HEK293 (cell line): ENCODE measurements at regions not wholly inside any gene's neighbourhood (a gene's known extent, or its start where the extent isn't known, plus 50 kb on each side); places are given as distances from the start of the nearest gene placed in this dataset.
"Not testable (repeated sequence)": the region's sequence is repeated elsewhere in the genome, so short reads cannot be mapped to it uniquely, and the experiment has no call there.

Source experiments
- CTCF ChIA-PET: fragments of 350-600 bp; formaldehyde crosslinking; extraction: SDS; loops from one replicate; lab custom pipeline; 2021; ENCODE audit warnings: antibody characterized with exemption; lab: Yijun Ruan, JAX
- POLR2A ChIA-PET: fragments of 300-600 bp; formaldehyde crosslinking; extraction: SDS; loops from one replicate; lab custom pipeline; 2020; ENCODE audit warnings: antibody characterized with exemption, inconsistent platforms; lab: Yijun Ruan, JAX
- H3K27ac ChIP-seq: fragments of 200-500 bp; sonication (Bioruptor generic); 2 replicates; pipeline ENCODE4 v1.5.1; 2014; ENCODE audit warnings: low read depth, low read length, control low read depth, inconsistent platforms; ENCODE audit errors: extremely low read depth
- H3K36me3 ChIP-seq, 2 experiments: fragments of 200-500 bp in 1 of 2; sonication (Bioruptor generic) in 1 of 2; 1 replicate in 1 of 2; 2 replicates in 1 of 2; pipeline ENCODE4 v1.5.1; 2014 to 2017; ENCODE audit warnings: inconsistent platforms in 2 of 2, low read length in 2 of 2; ENCODE audit not compliant: control insufficient read depth in 2 of 2, insufficient read depth in 1 of 2
- H3K4me1 ChIP-seq: fragments of 200-500 bp; sonication (Bioruptor generic); 2 replicates; pipeline ENCODE4 v1.5.1; 2014; ENCODE audit warnings: mild to moderate bottlenecking, low read length, inconsistent platforms; ENCODE audit not compliant: control insufficient read depth, insufficient read depth
- H3K4me3 ChIP-seq: 2 replicates; pipeline ENCODE4 v1.5.1; 2011; ENCODE audit warnings: low read depth, mild to moderate bottlenecking, control low read depth, low read length, moderate library complexity
- H3K9me3 ChIP-seq: fragments of 200-500 bp; sonication (Bioruptor generic); 2 replicates; pipeline ENCODE4 v1.5.1; 2014; ENCODE audit warnings: low read depth, low read length, inconsistent platforms; ENCODE audit not compliant: control insufficient read depth, insufficient read depth
- GLI2 ChIP-seq: fragments of 450-650 bp; formaldehyde crosslinking; IDR thresholded peaks from 2 replicates; pipeline ENCODE4; 2017; ENCODE audit warnings: missing biosample characterization, missing genetic modification characterization, low read depth, borderline replicate concordance
- HOXD13 ChIP-seq: sonication (generic); formaldehyde crosslinking; IDR thresholded peaks from 2 replicates; pipeline ENCODE4 v1.8.0; 2022; ENCODE audit warnings: missing genetic modification reagents, borderline replicate concordance
- PRDM2 ChIP-seq: fragments of 450-650 bp; formaldehyde crosslinking; IDR thresholded peaks from 2 replicates; pipeline ENCODE4 v1.5.1; 2016; ENCODE audit warnings: missing biosample characterization, missing genetic modification characterization, borderline replicate concordance
- SETDB1 ChIP-seq: IDR thresholded peaks from one replicate; pipeline ENCODE4 v1.6.1; 2017; ENCODE audit warnings: mild to moderate bottlenecking, low read length, moderate library complexity, mixed read lengths; ENCODE audit not compliant: insufficient read length
- ZBTB26 ChIP-seq: fragments of 450-650 bp; formaldehyde crosslinking; optimal IDR thresholded peaks from 2 replicates; pipeline ENCODE3; 2016; ENCODE audit warnings: missing biosample characterization, mild to moderate bottlenecking, missing genetic modification characterization
- ZFP3 ChIP-seq: fragments of 450-650 bp; formaldehyde crosslinking; IDR thresholded peaks from 2 replicates; pipeline ENCODE4 v1.5.1; 2016; ENCODE audit warnings: low read depth, missing biosample characterization, missing genetic modification characterization
- ZNF768 ChIP-seq: fragments of 450-650 bp; formaldehyde crosslinking; IDR thresholded peaks from 2 replicates; pipeline ENCODE4 v1.5.1; 2018; ENCODE audit warnings: missing biosample characterization, mild to moderate bottlenecking, missing genetic modification characterization
- TF ChIP-seq, protein P1 (sequence below): fragments of 450-650 bp; formaldehyde crosslinking; IDR thresholded peaks from 2 replicates; pipeline ENCODE4 v1.5.1; 2016; ENCODE audit warnings: missing biosample characterization, missing genetic modification characterization

DNA sequence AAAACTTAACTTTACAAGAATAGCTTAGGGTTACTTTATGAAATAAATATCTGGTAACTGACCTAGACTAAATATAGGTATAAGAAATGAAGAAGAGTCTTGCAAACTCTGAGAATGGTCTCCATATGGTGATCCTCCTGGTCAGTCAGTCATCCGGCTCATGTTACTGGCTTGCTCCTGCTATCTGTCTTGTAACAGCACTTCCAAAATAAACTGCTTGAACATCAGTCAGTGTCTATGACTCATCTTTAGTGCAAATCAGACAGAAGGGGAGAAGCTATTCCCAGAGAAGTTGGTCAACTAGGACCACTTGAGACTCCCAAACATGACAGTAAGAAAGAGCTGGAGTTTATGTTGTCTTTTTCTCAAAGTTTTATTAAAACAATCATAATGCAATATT lies 1550.9 kb downstream of the PCDH9 start:
- Histone ChIP-seq H3K4me1 (no peaks in the 10 kb centered on the region), H3K9me3 (no peaks in the 10 kb centered on the region), H3K27ac (no peak overlapping the region), H3K36me3 (no peaks in the 10 kb centered on the region), H3K4me3 (no peak overlapping the region)
- CTCF ChIA-PET, result no interaction called here
- TF ChIP-seq HOXD13 (CRISPR knock-in tag) (no peak), PRDM2 (tag by site-specific recombination) (no peak), GLI2 (tag by site-specific recombination) (no peak), ZNF768 (tag by site-specific recombination) (no peak), ZBTB26 (tag by site-specific recombination) (no peak)
- POLR2A ChIA-PET, result no interaction called here

DNA sequence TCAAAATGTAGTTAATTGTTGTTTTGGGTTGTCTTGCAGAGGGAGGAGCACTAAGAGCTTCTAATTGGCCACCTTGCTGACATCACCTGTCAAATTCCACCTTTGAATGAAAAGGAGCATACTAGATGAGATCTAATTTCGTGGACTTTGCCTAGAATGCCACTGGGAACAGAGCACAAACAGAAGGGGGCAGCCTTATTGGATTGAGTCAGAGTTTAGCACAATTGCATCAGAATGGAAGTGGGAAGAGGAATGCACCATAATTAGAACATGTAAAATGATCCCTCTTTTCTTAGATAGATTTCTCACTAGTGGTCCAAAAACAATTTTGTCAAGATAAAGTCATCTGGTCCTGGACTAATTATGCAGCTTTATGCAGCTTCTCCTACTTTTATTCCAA lies 1552.2 kb downstream of the PCDH9 start:
- ChIA-PET POLR2A (no interaction called here), CTCF (interaction anchor here (0.7 kb wide), 1 partner anchor 15 kb away, joined by 5 read pairs; no protein-coding TSS in a partner anchor)
- no peak for TF ChIP-seq ZFP3 (tag by site-specific recombination)
- peak; percentile 74 for TF ChIP-seq SETDB1
- TF ChIP-seq, protein P1, sequence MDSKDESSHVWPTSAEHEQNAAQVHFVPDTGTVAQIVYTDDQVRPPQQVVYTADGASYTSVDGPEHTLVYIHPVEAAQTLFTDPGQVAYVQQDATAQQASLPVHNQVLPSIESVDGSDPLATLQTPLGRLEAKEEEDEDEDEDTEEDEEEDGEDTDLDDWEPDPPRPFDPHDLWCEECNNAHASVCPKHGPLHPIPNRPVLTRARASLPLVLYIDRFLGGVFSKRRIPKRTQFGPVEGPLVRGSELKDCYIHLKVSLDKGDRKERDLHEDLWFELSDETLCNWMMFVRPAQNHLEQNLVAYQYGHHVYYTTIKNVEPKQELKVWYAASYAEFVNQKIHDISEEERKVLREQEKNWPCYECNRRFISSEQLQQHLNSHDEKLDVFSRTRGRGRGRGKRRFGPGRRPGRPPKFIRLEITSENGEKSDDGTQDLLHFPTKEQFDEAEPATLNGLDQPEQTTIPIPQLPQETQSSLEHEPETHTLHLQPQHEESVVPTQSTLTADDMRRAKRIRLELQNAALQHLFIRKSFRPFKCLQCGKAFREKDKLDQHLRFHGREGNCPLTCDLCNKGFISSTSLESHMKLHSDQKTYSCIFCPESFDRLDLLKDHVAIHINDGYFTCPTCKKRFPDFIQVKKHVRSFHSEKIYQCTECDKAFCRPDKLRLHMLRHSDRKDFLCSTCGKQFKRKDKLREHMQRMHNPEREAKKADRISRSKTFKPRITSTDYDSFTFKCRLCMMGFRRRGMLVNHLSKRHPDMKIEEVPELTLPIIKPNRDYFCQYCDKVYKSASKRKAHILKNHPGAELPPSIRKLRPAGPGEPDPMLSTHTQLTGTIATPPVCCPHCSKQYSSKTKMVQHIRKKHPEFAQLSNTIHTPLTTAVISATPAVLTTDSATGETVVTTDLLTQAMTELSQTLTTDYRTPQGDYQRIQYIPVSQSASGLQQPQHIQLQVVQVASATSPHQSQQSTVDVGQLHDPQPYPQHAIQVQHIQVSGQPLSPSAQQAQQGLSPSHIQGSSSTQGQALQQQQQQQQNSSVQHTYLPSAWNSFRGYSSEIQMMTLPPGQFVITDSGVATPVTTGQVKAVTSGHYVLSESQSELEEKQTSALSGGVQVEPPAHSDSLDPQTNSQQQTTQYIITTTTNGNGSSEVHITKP (tag by site-specific recombination), result 0 out of 2 replicates have a peak, but pooled peaks have one; percentile 20
- no peaks in the 10 kb centered on the region for H3K9me3 ChIP-seq
- H3K27ac ChIP-seq, result no peak overlapping the region
- H3K4me3 ChIP-seq, result no peak overlapping the region
- H3K4me1 ChIP-seq, result no peaks in the 10 kb centered on the region
- no peaks in the 10 kb centered on the region for H3K36me3 ChIP-seq

DNA sequence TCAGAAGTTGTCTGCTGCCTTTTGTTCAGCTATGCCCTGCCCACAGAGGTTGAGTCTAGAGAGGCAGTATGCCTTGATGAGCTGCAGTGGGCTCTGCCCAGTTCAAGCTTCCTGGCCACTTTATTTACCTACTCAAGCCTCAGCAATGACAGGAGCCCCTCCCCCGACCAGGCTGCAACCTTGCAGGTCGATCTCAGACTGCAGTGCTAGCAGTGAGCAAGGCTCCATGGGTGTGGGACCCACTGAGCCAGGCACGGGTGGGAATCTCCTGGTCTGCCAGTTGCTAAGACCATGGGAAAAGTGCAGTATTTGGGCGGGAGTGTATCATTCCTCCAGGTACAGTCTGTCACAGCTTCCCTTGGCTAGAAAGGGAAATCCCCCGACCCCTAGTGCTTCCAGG lies 1554.8 kb downstream of the PCDH9 start:
- H3K4me1 ChIP-seq, POLR2A ChIA-PET, H3K9me3 ChIP-seq, H3K4me3 ChIP-seq, H3K36me3 ChIP-seq, H3K27ac ChIP-seq: not testable (repeated sequence)
- CTCF ChIA-PET, result interaction anchor here (0.9 kb wide), 1 partner anchor 19 kb away, joined by 3 read pairs; no protein-coding TSS in a partner anchor
